ENCODE measurements at regions not wholly inside any gene's neighbourhood (a gene's known extent, or its start where the extent isn't known, plus 50 kb on each side); places are given as distances from the start of the nearest gene placed in this dataset.

- no peak for DNase-seq
These were observed 178.9 kb downstream of the OLFM4 start for GRCh38 chr13:53207556-53207955.

GRCh38 chr13:53214433-53214832 is 185.8 kb downstream of the OLFM4 start:
- DNase-seq = no peak

GRCh38 chr13:53215563-53215962 is 186.9 kb downstream of the OLFM4 start:
- no peak for DNase-seq

GRCh38 chr13:53216773-53217172 is 188.2 kb downstream of the OLFM4 start:
- DNase-seq = no peak

- no peak for DNase-seq
These were observed 188.6 kb downstream of the OLFM4 start for GRCh38 chr13:53217194-53217593.

- no peak for DNase-seq
These were observed 191.4 kb downstream of the OLFM4 start for GRCh38 chr13:53220038-53220437.

- no peak for DNase-seq
These were observed 209.1 kb downstream of the OLFM4 start for GRCh38 chr13:53237696-53238095.

GRCh38 chr13:53238261-53238660 is 209.6 kb downstream of the OLFM4 start:
- DNase-seq = no peak

GRCh38 chr13:53240401-53241025 is 211.9 kb downstream of the OLFM4 start:
- no peak for DNase-seq

- no peak for DNase-seq
These were observed 213.3 kb downstream of the OLFM4 start for GRCh38 chr13:53241891-53242348.

GRCh38 chr13:53249236-53249635 is 220.6 kb downstream of the OLFM4 start:
- no peak for DNase-seq

GRCh38 chr13:53250272-53250875 is 221.8 kb downstream of the OLFM4 start:
- peak; percentile 41 for DNase-seq

GRCh38 chr13:53250977-53251376 is 222.4 kb downstream of the OLFM4 start:
- no peak for DNase-seq

- no peak for DNase-seq
These were observed 225.9 kb downstream of the OLFM4 start for GRCh38 chr13:53254500-53254899.

GRCh38 chr13:53255795-53256194 is 227.2 kb downstream of the OLFM4 start:
- no peak for DNase-seq

GRCh38 chr13:53260594-53260993 is 232.0 kb downstream of the OLFM4 start:
- DNase-seq = no peak

GRCh38 chr13:53264751-53265385 is 236.3 kb downstream of the OLFM4 start:
- no peak for DNase-seq

- no peak for DNase-seq
These were observed 238.1 kb downstream of the OLFM4 start for GRCh38 chr13:53266757-53267156.

GRCh38 chr13:53269634-53270033 is 241.0 kb downstream of the OLFM4 start:
- DNase-seq = no peak

- DNase-seq = no peak
These were observed 244.3 kb downstream of the OLFM4 start for GRCh38 chr13:53272873-53273272.

- no peak for DNase-seq
These were observed 247.7 kb downstream of the OLFM4 start for GRCh38 chr13:53276265-53276664.

- DNase-seq = no peak
These were observed 253.1 kb downstream of the OLFM4 start for GRCh38 chr13:53281677-53282076.

- no peak for DNase-seq
These were observed 257.4 kb downstream of the OLFM4 start for GRCh38 chr13:53285896-53286430.

GRCh38 chr13:53298396-53298795 is 269.8 kb downstream of the OLFM4 start:
- DNase-seq = no peak

Data from CD4-positive, alpha-beta T cell treated with Interleukin-10 for 1 hour (primary cell).